ENCODE measurements at regions not wholly inside any gene's neighbourhood (a gene's known extent, or its start where the extent isn't known, plus 50 kb on each side); places are given as distances from the start of the nearest gene placed in this dataset.

DNA sequence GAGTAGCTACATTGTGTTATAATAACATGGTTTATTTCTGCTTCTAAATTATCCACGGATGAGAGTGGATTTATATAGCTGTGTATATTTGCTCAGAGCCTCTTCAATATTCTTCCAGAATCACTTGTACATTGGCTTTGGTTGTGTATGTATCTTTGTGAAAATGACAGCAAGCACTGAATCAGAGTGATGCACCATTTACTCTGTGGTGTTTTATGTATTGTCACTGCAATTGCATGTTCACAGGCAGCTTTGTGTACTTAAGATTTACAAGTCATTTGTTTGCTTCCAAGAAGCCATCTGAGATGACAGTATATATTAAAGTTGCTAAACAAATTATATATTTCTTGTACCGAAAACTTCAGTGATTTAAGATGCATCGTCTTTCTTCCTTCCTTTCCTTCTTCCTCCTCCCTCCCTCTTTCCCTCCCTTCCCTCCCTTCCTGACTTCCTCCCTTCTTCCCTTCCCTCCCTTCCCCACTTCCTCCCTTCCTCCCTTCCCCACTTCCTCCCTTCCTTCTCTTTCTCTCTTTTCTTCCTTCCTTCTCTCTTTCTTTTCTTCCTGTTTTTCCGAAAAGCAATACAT is 362.3 kb upstream of the GOLIM4 start:
- intact Hi-C loops (cut with DNase I) = no loop called here
- no peaks in the 10 kb centered on the region for H3K27me3 ChIP-seq
- no peaks in the 10 kb centered on the region for H3K36me3 ChIP-seq (replicated peaks in 1 of 2)
- H3K4me1 ChIP-seq (replicated peaks in 1 of 2) = no peaks in the 10 kb centered on the region
- no peaks in the 10 kb centered on the region for H3K9me3 ChIP-seq (replicated peaks in 1 of 3)
- WGBS, 4 donors = 62 to 72% (median 65%) methylated on average over 4 of the region's 4 CpGs
- no peak for DNase-seq
- TF ChIP-seq, protein P1, sequence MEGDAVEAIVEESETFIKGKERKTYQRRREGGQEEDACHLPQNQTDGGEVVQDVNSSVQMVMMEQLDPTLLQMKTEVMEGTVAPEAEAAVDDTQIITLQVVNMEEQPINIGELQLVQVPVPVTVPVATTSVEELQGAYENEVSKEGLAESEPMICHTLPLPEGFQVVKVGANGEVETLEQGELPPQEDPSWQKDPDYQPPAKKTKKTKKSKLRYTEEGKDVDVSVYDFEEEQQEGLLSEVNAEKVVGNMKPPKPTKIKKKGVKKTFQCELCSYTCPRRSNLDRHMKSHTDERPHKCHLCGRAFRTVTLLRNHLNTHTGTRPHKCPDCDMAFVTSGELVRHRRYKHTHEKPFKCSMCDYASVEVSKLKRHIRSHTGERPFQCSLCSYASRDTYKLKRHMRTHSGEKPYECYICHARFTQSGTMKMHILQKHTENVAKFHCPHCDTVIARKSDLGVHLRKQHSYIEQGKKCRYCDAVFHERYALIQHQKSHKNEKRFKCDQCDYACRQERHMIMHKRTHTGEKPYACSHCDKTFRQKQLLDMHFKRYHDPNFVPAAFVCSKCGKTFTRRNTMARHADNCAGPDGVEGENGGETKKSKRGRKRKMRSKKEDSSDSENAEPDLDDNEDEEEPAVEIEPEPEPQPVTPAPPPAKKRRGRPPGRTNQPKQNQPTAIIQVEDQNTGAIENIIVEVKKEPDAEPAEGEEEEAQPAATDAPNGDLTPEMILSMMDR (IDR thresholded peaks at IDR 0.05) = no peak
- no peak for TF ChIP-seq POLR2A (IDR thresholded peaks at IDR 0.05)
- no peak overlapping the region for H3K4me3 ChIP-seq
- no peak overlapping the region for H3K27ac ChIP-seq

GRCh38 chr3:168455814-168456213 is 360.1 kb upstream of the GOLIM4 start:
- TF ChIP-seq POLR2A (IDR thresholded peaks at IDR 0.05) = no peak
- TF ChIP-seq, protein P1 (IDR thresholded peaks at IDR 0.05) = no peak
- H3K4me1 ChIP-seq (replicated peaks in 1 of 2) = no peaks in the 10 kb centered on the region
- no peaks in the 10 kb centered on the region for H3K36me3 ChIP-seq (replicated peaks in 1 of 2)
- no peak overlapping the region for H3K27ac ChIP-seq
- intact Hi-C loops (cut with DNase I) = no loop called here
- no peaks in the 10 kb centered on the region for H3K27me3 ChIP-seq
- no peak for DNase-seq
- H3K9me3 ChIP-seq (replicated peaks in 1 of 3) = no peaks in the 10 kb centered on the region
- WGBS, 4 donors = 52 to 69% (median 59%) methylated on average over 5 of the region's 5 CpGs
- H3K4me3 ChIP-seq = no peak overlapping the region

- no peak overlapping the region for H3K4me3 ChIP-seq
- DNase-seq = no peak
- no peaks in the 10 kb centered on the region for H3K36me3 ChIP-seq (replicated peaks in 1 of 2)
- H3K27ac ChIP-seq = no peak overlapping the region
- no peaks in the 10 kb centered on the region for H3K27me3 ChIP-seq
- no peaks in the 10 kb centered on the region for H3K9me3 ChIP-seq (replicated peaks in 1 of 3)
- WGBS, 4 donors = 56 to 73% (median 65%) methylated on average over 2 of the region's 2 CpGs
- no peak for TF ChIP-seq POLR2A (IDR thresholded peaks at IDR 0.05)
- TF ChIP-seq, protein P1 (IDR thresholded peaks at IDR 0.05) = no peak
- intact Hi-C loops (cut with DNase I) = no loop called here
- no peaks in the 10 kb centered on the region for H3K4me1 ChIP-seq (replicated peaks in 1 of 2)
Measured at GRCh38 chr3:168453623-168454022, 357.9 kb upstream of the GOLIM4 start.

DNA sequence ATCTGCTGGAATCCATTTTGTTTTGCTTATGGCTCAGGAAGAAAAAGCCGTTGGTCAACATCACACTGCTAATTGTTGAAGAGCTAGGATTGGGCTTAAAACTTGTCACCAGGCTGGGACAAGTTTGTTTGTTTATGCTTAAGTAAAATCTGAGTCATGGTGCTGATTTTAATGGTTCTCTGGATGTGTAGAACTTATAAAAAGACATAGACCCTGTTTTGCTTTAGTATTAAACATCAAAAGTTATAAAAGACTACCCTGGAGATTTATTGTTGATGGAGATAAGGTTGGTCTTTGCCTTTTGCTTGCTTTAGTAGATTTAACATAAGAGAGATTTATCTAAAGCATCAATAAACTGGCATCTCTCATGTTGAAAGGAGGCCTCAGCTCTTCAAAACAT is 348.2 kb upstream of the GOLIM4 start:
- no peaks in the 10 kb centered on the region for H3K4me1 ChIP-seq (replicated peaks in 1 of 2)
- no peaks in the 10 kb centered on the region for H3K9me3 ChIP-seq (replicated peaks in 1 of 3)
- DNase-seq = no peak
- H3K27me3 ChIP-seq = no peaks in the 10 kb centered on the region
- no peak overlapping the region for H3K4me3 ChIP-seq
- 55 to 68% (median 59%) methylated on average over 1 of the region's 1 CpG for WGBS, 4 donors
- intact Hi-C loops (cut with DNase I) = no loop called here
- no peak overlapping the region for H3K27ac ChIP-seq
- TF ChIP-seq, protein P1 (IDR thresholded peaks at IDR 0.05) = no peak
- no peak for TF ChIP-seq POLR2A (IDR thresholded peaks at IDR 0.05)
- H3K36me3 ChIP-seq (replicated peaks in 1 of 2) = no peaks in the 10 kb centered on the region

All from adrenal gland (tissue), 9 donors.